ENCODE measurements at regions not wholly inside any gene's neighbourhood (a gene's known extent, or its start where the extent isn't known, plus 50 kb on each side); places are given as distances from the start of the nearest gene placed in this dataset.

GRCh38 chr5:174644923-174645322 lies 79.5 kb upstream of the MSX2 start:
- TF ChIP-seq POLR2A (IDR thresholded peaks at IDR 0.05; ENCODE audit: low read depth, low read length) (no peak), PAX5 (IDR thresholded peaks at IDR 0.05; ENCODE audit: insufficient read depth, low read length, severe bottlenecking) (no peak)

Measured in GM12891 (cell line).